ENCODE measurements at regions not wholly inside any gene's neighbourhood (a gene's known extent, or its start where the extent isn't known, plus 50 kb on each side); places are given as distances from the start of the nearest gene placed in this dataset.

DNA sequence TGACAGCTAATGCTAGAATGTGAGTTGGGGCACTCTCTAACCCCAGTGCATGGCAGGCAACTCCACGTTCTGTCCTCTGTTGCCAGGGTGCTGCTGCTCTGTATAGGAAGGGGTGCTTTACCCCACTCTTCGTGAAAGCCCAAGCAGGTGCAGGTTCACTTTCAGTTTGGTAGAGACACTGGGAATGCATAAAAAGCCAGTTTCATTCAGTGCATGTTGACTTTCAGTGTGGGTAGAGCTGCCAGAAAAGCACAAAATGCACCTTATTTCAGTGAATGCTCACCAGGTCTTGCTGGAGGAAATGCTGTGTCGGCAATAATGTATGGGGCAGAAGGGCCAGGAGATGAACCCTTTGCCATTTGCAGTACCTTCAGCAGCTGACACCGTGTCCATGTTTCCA is 62.1 kb upstream of the ADGRB3 start:
- TF ChIP-seq, protein P1, sequence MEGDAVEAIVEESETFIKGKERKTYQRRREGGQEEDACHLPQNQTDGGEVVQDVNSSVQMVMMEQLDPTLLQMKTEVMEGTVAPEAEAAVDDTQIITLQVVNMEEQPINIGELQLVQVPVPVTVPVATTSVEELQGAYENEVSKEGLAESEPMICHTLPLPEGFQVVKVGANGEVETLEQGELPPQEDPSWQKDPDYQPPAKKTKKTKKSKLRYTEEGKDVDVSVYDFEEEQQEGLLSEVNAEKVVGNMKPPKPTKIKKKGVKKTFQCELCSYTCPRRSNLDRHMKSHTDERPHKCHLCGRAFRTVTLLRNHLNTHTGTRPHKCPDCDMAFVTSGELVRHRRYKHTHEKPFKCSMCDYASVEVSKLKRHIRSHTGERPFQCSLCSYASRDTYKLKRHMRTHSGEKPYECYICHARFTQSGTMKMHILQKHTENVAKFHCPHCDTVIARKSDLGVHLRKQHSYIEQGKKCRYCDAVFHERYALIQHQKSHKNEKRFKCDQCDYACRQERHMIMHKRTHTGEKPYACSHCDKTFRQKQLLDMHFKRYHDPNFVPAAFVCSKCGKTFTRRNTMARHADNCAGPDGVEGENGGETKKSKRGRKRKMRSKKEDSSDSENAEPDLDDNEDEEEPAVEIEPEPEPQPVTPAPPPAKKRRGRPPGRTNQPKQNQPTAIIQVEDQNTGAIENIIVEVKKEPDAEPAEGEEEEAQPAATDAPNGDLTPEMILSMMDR (IDR thresholded peaks at IDR 0.05): no peak
- TF ChIP-seq POLR2A (IDR thresholded peaks at IDR 0.05): no peak
- no peak for TF ChIP-seq POLR2AphosphoS5 (IDR thresholded peaks at IDR 0.05)

Measured in prostate gland (tissue), 2 donors.